GM18519 (cell line): ENCODE measurements at regions not wholly inside any gene's neighbourhood (a gene's known extent, or its start where the extent isn't known, plus 50 kb on each side); places are given as distances from the start of the nearest gene placed in this dataset.

Experiments
- ATAC-seq: cut with Tn5 transposase; IDR thresholded peaks from one replicate; pipeline ENCODE4 v1.9.1; 2021; ENCODE audit warnings: mild to moderate bottlenecking, moderate library complexity; ENCODE audit not compliant: unreplicated experiment, low FRiP score

DNA sequence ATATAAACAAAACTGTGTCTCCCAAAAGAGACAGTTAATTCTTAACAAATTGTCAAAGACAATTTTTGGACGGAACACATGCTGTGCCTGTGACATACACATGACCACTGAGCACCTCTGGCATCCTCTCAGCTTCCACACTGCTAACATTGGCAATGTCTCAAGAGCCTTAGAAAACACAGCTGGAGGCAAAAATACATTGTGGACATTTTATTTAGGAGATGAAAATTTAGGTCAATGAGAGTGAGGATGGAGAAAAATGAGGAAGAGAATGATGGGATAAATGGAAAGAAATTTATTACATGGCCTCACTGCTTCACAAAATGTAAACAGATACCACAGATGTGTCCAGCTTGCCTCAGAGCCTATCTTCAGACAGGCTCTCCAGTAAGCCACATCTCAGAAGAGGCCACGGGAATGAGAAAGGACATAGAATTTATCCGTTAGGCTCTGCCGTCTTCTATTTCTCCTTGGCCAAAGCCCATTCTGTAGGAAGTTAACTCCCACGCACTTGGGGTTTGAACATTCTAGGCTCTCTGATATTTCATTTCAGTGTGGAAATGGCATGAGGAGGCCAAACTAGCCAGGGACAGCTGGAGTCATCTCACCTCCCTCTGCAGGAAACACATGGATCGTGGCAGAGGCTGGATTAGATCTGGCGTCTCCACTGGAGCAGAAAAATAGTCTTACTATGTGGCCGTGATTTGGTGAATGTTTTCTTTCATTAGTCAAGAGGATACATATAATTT lies 519.4 kb upstream of the DSEL start:
- ATAC-seq = no peak

GRCh38 chr18:68034296-68034695 lies 517.8 kb upstream of the DSEL start:
- no peak for ATAC-seq

DNA sequence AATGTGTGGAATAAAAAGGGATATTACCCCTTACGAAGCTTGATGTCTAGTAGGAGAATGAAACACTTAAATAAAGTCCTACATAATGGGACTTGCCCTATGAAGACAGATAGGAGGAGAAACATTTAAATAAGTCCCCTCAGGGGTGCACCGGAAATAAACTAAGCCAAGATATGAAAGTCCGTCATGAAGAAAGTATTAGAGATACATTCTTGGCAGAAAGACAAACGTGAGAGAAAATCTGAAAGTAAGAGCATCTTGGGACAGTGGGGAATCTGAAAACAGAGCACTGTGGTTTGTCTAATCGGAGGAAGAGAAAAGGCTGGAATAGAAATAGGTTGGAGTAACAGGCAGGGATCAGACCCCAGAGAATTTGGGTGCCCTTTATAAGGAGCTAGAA lies 516.9 kb upstream of the DSEL start:
- no peak for ATAC-seq

DNA sequence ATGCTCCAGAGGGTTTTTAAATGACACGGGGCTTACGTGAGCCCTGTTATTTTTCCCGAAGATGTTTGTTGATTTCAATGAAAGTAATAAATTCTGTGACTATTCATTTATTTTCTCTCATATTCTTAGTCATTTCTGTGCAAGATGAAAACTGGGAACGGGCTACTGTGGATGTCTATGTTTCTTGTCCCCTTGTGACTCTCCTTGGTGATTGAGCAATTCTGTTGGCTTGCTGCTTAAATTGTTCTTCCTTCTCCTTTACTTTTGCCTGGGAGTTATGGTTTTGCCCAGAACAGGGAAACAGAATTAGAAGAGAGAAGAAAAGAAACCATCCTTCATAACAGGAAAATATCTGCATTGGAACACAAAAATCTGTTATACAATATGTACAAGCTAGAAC lies 508.2 kb upstream of the DSEL start:
- no peak for ATAC-seq

DNA sequence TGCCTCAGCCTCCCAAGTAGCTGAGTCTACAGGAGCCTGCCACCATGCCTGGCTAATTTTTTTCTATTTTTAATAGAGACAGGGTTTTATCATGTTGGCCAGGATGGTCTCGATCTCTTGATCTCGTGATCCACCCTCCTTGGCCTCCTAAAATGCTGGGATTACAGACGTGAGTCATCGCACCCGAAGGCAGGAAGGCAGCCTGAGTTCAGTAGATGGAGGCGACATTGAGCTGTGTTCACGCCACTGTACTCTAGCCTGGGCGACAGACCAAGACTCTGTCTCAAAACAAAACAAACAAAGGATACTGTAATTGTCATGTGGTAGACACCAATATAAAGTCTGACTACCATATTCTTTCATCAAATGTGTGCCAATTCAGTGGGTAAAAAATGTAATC lies 500.9 kb upstream of the DSEL start:
- ATAC-seq = no peak

DNA sequence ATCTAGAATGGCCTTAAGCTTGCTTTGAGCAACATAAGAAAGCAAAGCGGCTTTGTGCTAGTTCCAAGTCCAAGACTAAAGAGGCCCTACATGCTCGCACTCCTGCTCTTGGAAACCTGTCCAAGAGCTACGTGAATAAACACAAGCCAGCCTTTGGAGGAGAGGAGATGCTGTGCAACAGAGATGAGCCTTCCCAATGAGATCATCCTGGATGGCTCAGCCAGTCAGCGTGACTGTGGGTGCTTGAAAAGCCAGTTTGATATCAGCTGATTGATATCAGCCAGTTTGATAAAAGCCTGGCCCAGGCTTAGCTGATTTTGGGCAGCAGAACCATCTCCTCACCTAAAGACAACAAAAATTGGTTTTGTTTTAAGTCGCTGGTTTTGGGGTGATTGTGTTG lies 481.0 kb upstream of the DSEL start:
- no peak for ATAC-seq

DNA sequence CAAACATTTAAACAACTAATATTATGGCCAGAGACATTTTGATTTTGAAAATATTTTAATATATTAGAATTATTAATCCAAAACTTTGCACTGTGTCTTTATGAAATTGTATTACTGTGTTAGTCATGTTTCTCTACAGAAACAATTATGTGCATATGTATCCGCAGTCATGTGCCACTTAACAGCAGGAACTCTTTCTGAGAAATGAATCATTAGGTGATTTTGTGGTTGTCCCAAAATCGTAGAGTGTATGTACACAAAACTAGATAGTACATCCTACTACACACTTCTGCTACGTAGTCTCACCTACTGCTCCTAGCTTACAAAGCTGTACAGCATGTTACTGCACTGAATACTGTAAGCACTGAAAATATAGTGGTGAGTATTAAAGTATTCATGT lies 479.2 kb upstream of the DSEL start:
- no peak for ATAC-seq

DNA sequence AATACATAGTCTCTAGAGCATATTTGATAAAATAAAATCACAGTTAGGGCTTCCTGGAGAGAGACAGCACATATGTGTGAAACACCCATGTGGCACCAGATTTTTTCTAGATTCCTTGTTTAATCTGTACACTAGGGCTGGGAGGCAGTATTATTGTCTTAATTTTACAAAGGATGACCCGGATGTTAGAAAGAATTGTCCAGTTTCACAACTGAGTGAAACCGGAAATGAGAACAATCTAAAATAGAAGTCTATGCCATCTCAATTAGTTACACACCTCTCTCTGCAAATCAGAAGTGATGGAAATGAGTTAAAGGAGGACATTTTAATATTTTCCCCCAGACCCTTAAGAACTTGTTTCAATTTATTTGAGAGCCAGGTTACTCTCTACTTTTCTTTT lies 463.7 kb upstream of the DSEL start:
- no peak for ATAC-seq

GRCh38 chr18:67977067-67977616 lies 460.6 kb upstream of the DSEL start:
- ATAC-seq = no peak

- no peak for ATAC-seq
Measured at GRCh38 chr18:67973916-67974315, 457.4 kb upstream of the DSEL start.

- ATAC-seq = no peak
Measured at GRCh38 chr18:67969458-67969857, 452.9 kb upstream of the DSEL start.

DNA sequence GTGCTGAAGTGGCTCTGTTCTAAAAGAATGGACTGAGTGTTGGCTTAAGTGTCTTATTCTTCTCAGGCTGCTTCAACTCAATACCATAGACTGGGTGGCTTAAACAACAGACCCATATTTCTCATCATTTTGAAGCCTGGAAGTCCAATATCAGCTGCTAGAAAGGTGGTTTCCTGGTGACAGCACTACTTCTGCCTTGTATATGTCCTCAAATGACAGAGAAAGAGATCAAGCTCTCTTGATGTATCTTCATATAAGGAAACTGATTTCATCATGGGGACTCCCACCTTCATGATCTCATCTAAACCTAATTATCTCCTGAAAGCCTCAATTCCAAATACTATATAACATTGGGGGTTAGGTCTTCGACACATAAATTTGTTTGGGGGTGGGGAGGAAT lies 449.7 kb upstream of the DSEL start:
- no peak for ATAC-seq

DNA sequence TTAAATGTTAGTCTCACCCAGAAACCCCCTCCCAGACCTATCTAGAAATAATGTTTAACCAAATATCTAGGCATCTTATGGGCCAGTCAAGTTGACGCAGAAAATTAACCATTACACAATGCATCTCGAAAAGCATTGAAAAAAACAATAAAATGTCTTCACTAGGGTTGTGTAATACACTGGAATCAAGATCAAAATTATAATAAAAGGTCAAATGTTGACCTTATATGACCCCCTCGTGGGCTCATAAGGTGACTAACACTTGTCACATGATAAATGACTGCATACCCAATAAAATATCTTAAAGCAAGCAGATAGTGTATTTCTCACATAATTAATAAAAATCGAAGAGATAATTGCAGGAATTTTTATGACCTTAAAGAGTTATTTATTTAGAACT lies 447.9 kb upstream of the DSEL start:
- ATAC-seq = no peak

GRCh38 chr18:67961701-67962440 lies 445.4 kb upstream of the DSEL start:
- ATAC-seq = no peak

DNA sequence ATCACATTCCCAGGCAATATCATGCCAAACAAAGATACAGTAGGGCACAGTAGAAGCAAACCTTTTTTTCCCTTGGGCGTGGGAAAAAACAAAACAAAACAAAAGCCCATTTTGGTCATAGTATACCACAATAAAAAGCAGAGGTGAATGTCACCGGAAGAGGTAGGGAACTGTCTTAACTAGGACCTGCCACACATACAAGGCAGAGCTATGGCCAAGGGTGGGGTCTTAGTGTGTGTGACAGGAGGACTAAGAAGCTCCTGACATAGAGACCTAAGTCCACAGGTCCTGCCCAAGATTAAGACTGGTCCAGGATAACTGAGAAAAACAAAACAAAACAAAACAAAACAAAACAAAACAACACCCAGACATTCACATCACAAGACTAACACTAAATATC lies 441.2 kb upstream of the DSEL start:
- ATAC-seq = no peak

DNA sequence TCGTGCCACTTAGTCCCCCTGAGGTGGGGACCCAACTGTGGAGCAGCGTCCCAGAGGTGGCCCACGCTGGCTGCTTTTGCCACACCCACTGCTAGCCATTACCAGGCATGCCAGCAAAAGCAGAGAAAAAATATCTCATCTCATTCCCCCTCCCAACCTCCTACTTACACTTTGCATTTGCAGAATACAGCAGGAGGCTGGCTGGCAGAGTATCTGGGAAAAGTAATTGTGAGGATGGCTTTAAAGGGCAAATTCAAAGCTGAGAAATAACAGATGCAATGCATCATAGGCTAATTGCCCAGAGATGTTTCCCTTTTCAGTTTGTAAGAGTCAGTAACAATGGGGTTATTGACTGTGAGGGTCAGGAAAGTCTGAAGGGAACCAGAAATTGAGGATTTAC lies 438.1 kb upstream of the DSEL start:
- no peak for ATAC-seq

DNA sequence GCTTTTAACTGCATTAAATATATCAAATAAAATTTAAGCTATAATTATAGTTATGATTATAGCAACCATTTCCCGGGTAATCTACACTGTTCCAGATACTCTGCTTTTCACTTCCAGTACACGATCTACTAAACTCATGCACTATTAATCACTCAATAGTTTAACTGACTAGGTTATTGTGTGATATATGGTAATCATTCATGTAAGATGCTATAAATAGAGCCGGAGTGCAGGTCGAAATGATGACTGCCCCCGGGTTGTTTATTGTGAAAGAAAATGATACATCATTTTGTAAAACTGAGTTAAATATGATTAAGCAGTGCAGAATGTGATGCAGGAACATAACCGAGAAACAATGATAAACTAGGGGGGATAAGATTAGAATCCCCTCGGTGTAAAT lies 434.6 kb upstream of the DSEL start:
- no peak for ATAC-seq

DNA sequence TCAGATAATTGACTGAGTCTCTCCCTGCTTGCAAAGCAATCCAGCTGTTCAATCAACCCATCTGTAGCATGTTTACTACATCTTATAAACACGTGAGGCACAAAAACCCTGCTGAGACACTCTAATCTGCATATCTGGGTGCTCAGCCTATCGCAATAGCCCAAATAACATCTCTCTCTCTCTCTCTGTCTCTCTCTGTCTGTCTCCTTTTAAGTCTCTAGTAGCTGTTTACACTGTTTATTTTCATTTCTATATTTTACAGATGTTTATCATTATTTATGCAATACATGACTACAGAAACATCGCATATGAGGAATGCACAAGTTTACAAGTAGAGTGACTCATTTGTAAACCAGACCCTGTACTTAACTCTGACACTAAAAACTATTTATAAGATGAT lies 422.1 kb upstream of the DSEL start:
- no peak for ATAC-seq

GRCh38 chr18:67935638-67936037 lies 419.1 kb upstream of the DSEL start:
- ATAC-seq = no peak

- ATAC-seq = no peak
Measured at GRCh38 chr18:67933271-67933670, 416.8 kb upstream of the DSEL start.

DNA sequence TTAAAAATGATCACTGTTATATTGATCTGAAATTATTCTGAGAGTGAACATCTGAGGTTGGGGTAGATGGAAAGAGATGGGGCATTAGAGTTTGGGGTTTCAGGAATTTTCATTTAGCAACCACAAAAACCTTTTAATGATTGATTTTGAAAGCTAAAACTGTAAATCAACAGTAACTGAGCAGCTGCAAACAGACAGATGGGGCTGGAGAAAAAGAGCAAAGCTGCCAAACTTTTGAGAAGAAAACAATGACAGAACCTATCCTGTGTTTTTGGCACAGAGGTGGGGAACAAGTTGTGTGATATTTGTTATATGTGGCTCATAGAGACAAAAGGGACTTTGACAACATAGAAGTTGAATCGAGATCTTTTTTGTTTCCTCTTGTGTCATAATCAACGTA lies 415.8 kb upstream of the DSEL start:
- no peak for ATAC-seq
